ENCODE measurements at regions not wholly inside any gene's neighbourhood (a gene's known extent, or its start where the extent isn't known, plus 50 kb on each side); places are given as distances from the start of the nearest gene placed in this dataset.

DNA sequence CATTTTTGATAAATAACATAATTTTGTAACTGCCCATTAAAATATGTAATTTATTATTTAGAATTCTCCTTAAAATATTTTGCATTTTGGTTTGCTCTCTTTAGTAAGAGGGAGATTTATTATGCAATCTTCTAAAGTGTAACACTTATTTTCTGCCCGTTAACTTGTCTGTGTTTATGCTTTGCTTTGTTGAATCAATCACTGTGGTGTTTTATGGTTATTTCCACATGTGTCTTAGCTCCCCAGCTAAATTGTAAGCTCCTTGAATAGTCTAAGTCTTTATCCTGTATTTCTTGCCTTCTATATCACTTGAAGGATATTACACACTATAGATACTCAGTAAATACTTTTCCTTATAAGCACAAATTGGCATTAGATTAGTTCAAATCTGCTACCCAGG is 166.6 kb upstream of the SPRED2 start:
- no CpG with 5 or more reads among the region's 1 CpG for WGBS, 2 experiments (ENCODE audit: extremely low coverage in 2 of 2, insufficient read length in 1 of 2)
- POLR2A ChIA-PET (ENCODE audit: unreplicated experiment): no interaction called here

More for the DNA sequence above, 166.6 kb upstream of the SPRED2 start:
- Histone ChIP-seq H3K4me1 (ENCODE audit: control insufficient read depth, insufficient read depth, low read length) (no peaks in the 10 kb centered on the region), H3K56ac (ENCODE audit: extremely low read depth, insufficient read depth, low read length) (no peak overlapping the region), H3K18ac (ENCODE audit: low read depth, low read length) (no peak overlapping the region), H3K36me3 (ENCODE audit: control insufficient read depth, insufficient read depth, low read length) (no peaks in the 10 kb centered on the region), H2AFZ (replicated peaks; ENCODE audit: low read length, poor library complexity) (no peak overlapping the region), H2AK5ac (ENCODE audit: low read depth, low read length) (no peak overlapping the region), H3K27ac (ENCODE audit: insufficient read depth, low read length) (no peak overlapping the region), H2BK20ac (ENCODE audit: low read depth, low read length) (no peak overlapping the region), H3K4me3 (ENCODE audit: insufficient read depth, low read depth, low read length) (no peak overlapping the region), H3K4me2 (ENCODE audit: low read depth, low read length) (no peak overlapping the region), H3K27me3 (ENCODE audit: control insufficient read depth, insufficient read depth, low read length) (peaks cover 2% of the 10 kb centered on the region), H2BK120ac (ENCODE audit: low read depth, low read length) (no peak overlapping the region), H4K8ac (ENCODE audit: low read depth in 2 of 2, low read length in 2 of 2) (no peak overlapping the region), H4K91ac (ENCODE audit: insufficient read depth, low read depth, low read length) (no peak overlapping the region), H2BK15ac (ENCODE audit: low read depth, low read length) (no peak overlapping the region), H3K9me3 (ENCODE audit: control insufficient read depth, insufficient read depth, low read length) (no peaks in the 10 kb centered on the region), H3K14ac (replicated peaks; ENCODE audit: low read depth, low read length) (no peak overlapping the region), H4K5ac (ENCODE audit: low read depth, low read length) (no peak overlapping the region), H4K20me1 (ENCODE audit: insufficient read depth, low read length) (no peaks in the 10 kb centered on the region), H2BK5ac (ENCODE audit: low read depth, low read length, poor library complexity, severe bottlenecking) (no peak overlapping the region), H3K79me1 (ENCODE audit: low read depth in 1 of 2, low read length in 2 of 2) (no peaks in the 10 kb centered on the region), H3K9ac (ENCODE audit: low read depth, low read length) (no peak overlapping the region), H3K4ac (ENCODE audit: low read depth, low read length) (no peak overlapping the region), H3K9me1 (ENCODE audit: insufficient read depth, low read length) (no peaks in the 10 kb centered on the region), H3K23ac (ENCODE audit: low read depth, low read length) (no peak overlapping the region), H2AK9ac (replicated peaks; ENCODE audit: low read depth, low read length, poor library complexity) (no peak overlapping the region)
- TF ChIP-seq, protein P1, sequence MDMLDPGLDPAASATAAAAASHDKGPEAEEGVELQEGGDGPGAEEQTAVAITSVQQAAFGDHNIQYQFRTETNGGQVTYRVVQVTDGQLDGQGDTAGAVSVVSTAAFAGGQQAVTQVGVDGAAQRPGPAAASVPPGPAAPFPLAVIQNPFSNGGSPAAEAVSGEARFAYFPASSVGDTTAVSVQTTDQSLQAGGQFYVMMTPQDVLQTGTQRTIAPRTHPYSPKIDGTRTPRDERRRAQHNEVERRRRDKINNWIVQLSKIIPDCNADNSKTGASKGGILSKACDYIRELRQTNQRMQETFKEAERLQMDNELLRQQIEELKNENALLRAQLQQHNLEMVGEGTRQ (IDR thresholded peaks at IDR 0.05; ENCODE audit: low read depth, low read length): no peak
- no peak for TF ChIP-seq SMC3 (IDR thresholded peaks at IDR 0.05; ENCODE audit: low read depth, low read length)
- TF ChIP-seq CEBPB (IDR thresholded peaks at IDR 0.05; ENCODE audit: low read depth, low read length): no peak
- no peak for TF ChIP-seq RAD21 (IDR thresholded peaks at IDR 0.05; ENCODE audit: low read length)
- TF ChIP-seq, protein P2, sequence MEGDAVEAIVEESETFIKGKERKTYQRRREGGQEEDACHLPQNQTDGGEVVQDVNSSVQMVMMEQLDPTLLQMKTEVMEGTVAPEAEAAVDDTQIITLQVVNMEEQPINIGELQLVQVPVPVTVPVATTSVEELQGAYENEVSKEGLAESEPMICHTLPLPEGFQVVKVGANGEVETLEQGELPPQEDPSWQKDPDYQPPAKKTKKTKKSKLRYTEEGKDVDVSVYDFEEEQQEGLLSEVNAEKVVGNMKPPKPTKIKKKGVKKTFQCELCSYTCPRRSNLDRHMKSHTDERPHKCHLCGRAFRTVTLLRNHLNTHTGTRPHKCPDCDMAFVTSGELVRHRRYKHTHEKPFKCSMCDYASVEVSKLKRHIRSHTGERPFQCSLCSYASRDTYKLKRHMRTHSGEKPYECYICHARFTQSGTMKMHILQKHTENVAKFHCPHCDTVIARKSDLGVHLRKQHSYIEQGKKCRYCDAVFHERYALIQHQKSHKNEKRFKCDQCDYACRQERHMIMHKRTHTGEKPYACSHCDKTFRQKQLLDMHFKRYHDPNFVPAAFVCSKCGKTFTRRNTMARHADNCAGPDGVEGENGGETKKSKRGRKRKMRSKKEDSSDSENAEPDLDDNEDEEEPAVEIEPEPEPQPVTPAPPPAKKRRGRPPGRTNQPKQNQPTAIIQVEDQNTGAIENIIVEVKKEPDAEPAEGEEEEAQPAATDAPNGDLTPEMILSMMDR (conservative IDR thresholded peaks at IDR 0.05; ENCODE audit: low read depth, low read length): no peak
- TF ChIP-seq MAFK (IDR thresholded peaks at IDR 0.05; ENCODE audit: low read depth, low read length): no peak
- no peak for TF ChIP-seq MXI1 (IDR thresholded peaks at IDR 0.05; ENCODE audit: borderline replicate concordance, low read depth, low read length)
- TF ChIP-seq BHLHE40 (IDR thresholded peaks at IDR 0.05; ENCODE audit: low read depth, low read length): no peak
- no peak for TF ChIP-seq CHD1 (IDR thresholded peaks at IDR 0.05; ENCODE audit: low read depth, low read length)
- TF ChIP-seq FOS (IDR thresholded peaks at IDR 0.05; ENCODE audit: low read depth, low read length): no peak
- TF ChIP-seq, protein P3, sequence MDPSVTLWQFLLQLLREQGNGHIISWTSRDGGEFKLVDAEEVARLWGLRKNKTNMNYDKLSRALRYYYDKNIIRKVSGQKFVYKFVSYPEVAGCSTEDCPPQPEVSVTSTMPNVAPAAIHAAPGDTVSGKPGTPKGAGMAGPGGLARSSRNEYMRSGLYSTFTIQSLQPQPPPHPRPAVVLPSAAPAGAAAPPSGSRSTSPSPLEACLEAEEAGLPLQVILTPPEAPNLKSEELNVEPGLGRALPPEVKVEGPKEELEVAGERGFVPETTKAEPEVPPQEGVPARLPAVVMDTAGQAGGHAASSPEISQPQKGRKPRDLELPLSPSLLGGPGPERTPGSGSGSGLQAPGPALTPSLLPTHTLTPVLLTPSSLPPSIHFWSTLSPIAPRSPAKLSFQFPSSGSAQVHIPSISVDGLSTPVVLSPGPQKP (IDR thresholded peaks at IDR 0.05; ENCODE audit: borderline replicate concordance, low read depth, low read length): no peak
- TF ChIP-seq RFX5 (IDR thresholded peaks at IDR 0.05; ENCODE audit: low read depth, low read length): no peak
- TF ChIP-seq RCOR1 (IDR thresholded peaks at IDR 0.05; ENCODE audit: insufficient replicate concordance, low read length): no peak
- TF ChIP-seq POLR2A (IDR thresholded peaks at IDR 0.05; ENCODE audit: low read depth, low read length): no peak
- TF ChIP-seq NFE2L2 (IDR thresholded peaks at IDR 0.05; ENCODE audit: low read depth, low read length): no peak
- no peak for TF ChIP-seq MAZ (IDR thresholded peaks at IDR 0.05; ENCODE audit: borderline replicate concordance, low read depth, low read length)
- DNase-seq (no peak), ATAC-seq (ENCODE audit: low read depth) (no peak)
- intact Hi-C loops (cut with micrococcal nuclease): no loop called here
- no TSS peak for BruUV-seq (replicated peaks)
- dilution Hi-C loops (cut with HindIII; ENCODE audit: low sequenced_read_pairs, unreplicated experiment): no loop called here
- CTCF ChIA-PET: interaction anchor here (0.6 to 0.9 kb wide), 2 partner anchors 14 to 25 kb away, joined by 4 read pairs; no protein-coding TSS in a partner anchor
- in situ Hi-C loops (cut with MboI; ENCODE audit: low sequenced_read_pairs): no loop called here

Data from IMR-90 (cell line).